Large intestine (tissue), 3 donors: ENCODE measurements at regions not wholly inside any gene's neighbourhood (a gene's known extent, or its start where the extent isn't known, plus 50 kb on each side); places are given as distances from the start of the nearest gene placed in this dataset.

Experiments
- DNase-seq, 2 donors: peaks; one replicate each; pipeline versions ENCODE4 v3.0.0 to v3.0.0-alpha.2; 2013
- H3K27ac ChIP-seq: one replicate; pipeline ENCODE4 v1.5.1; 2013; ENCODE audit warnings: low read length
- H3K27me3 ChIP-seq: 2 replicates; pipeline ENCODE4 v1.6.1; 2013; ENCODE audit warnings: low read length; ENCODE audit not compliant: control insufficient read depth, insufficient read depth
- H3K36me3 ChIP-seq: 2 replicates; pipeline ENCODE4 v1.6.1; 2013; ENCODE audit warnings: low read length; ENCODE audit not compliant: control insufficient read depth, insufficient read depth
- H3K4me1 ChIP-seq: one replicate; pipeline ENCODE4 v1.6.1; 2013; ENCODE audit warnings: low read length; ENCODE audit not compliant: control insufficient read depth, insufficient read depth
- H3K4me3 ChIP-seq: one replicate; pipeline ENCODE4 v1.5.1; 2013; ENCODE audit warnings: low read length
- H3K9me3 ChIP-seq: one replicate; pipeline ENCODE4 v1.6.1; 2013; ENCODE audit warnings: mild to moderate bottlenecking, low read depth, low read length, moderate library complexity; ENCODE audit not compliant: control insufficient read depth
- WGBS: methylation state at CpG from one replicate; pipeline ENCODE4 v1.1.5; 2013; ENCODE audit warnings: low lambda C conversion rate; ENCODE audit not compliant: insufficient coverage; 5-methylcytosine and 5-hydroxymethylcytosine counted together

DNA sequence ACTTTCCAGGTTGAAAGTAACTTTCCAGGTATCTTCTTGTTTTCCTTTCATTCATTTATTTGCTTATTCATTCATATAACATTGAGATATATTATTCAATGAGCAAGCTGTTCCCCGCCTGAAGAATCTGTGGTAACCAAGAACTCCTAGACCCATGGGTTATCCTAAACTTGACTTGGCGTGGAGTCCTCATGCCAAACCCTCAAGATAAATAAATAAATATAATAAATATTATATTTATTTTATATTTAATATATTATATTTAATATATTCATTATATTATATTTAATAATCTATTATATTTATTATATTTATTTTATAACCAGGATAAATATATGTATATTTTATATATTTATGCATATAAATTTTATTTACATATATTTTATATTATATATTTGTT, 674.8 kb downstream of the SUCLG1 start:
- Histone ChIP-seq H3K36me3 (no peaks in the 10 kb centered on the region), H3K4me1 (no peaks in the 10 kb centered on the region), H3K9me3 (no peaks in the 10 kb centered on the region), H3K4me3 (no peak overlapping the region), H3K27ac (no peak overlapping the region), H3K27me3 (no peaks in the 10 kb centered on the region)
- WGBS: 100% methylated on average over 1 of the region's 2 CpGs
- DNase-seq: no peak

DNA sequence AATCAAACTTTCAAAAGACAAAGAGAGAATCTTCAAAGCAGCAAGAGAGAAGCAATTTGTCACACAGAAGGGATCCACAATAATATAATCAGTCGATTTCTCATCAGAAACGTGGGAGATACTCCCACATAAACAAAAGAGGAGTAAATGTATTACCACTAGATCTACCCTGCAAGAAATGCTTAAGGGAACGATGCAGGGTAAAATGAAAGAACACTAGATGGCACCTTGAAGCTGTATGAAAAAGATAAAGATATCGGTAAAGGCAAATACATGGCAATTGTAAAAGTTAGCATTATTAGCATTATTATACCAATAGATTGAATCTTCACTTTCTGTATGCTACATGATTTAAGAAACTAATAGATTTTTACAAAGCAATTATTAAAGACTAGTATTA, 677.0 kb downstream of the SUCLG1 start:
- no peak for DNase-seq
- Histone ChIP-seq H3K9me3 (no peaks in the 10 kb centered on the region), H3K27ac (no peak overlapping the region), H3K27me3 (no peaks in the 10 kb centered on the region), H3K4me1 (no peaks in the 10 kb centered on the region), H3K4me3 (no peak overlapping the region), H3K36me3 (no peaks in the 10 kb centered on the region)
- WGBS: 100% methylated on average over 1 of the region's 4 CpGs

DNA sequence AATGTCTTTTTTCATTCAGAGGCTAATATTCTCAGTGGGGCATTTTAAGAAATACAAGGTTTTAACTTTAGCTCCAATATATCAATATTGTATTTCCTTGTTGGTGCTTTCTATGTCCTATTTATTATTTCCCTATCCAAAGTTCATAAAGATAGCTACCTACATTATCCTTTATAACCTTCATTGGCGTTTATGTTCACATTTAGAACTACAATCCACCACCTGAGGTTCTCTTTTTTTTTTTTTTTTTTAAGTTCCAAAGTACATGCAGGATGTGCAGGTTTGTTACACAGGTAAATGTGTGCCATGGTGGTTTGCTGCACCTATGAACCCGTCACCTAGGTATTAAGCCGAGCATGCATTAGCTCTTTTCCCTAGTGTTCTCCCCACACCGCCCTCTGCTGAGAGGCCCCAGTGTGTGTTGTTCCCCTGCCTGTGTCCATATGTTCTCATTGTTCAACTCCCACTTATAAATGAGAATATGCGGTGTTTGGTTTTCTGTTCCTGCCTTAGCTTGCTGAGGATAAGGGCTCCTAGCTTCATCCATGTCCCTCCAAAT, 694.6 kb downstream of the SUCLG1 start:
- Histone ChIP-seq H3K4me3 (no peak overlapping the region), H3K4me1 (no peaks in the 10 kb centered on the region), H3K27ac (no peak overlapping the region), H3K36me3 (no peaks in the 10 kb centered on the region), H3K9me3 (peaks cover 13% of the 10 kb centered on the region), H3K27me3 (no peaks in the 10 kb centered on the region)
- DNase-seq: no peak
- 75% methylated on average over 2 of the region's 5 CpGs for WGBS

DNA sequence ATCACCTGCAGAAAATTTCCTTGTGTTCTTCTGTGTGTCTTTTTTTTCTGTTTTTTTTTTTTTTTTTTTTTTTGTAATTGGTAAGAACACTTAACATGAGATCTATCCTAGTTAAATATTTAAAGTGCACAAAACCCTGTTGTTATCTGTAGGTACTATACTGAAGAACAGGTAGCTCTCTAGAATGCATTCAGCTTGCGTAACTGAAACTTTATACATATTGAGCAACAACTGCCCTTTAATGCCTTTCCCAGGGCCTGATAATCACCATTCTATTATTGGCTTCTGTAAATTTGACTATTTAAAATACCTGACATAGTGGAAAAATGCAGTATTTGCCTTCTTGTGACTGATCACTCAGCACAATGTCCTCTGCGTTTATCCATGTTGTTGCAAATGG, 701.8 kb downstream of the SUCLG1 start:
- H3K4me3 ChIP-seq: no peak overlapping the region
- no peak for DNase-seq

DNA sequence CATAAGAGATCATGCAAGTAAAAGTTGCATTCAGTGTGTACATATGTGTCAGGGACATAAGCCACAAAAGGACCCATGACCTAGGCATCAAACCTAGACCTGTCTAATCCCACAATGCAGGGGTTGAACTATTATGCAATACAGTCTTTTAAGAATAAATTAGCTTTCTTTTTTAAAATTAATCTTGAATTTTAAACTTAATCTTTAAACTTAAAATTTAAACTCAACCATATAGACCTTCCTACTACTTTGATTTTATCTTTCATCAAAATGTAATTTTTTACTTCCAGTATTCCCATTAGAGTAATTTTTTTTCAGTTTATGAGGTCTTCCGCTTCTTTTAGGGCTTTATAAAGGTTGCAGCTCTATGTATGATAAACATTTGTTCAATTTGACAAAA, 702.9 kb downstream of the SUCLG1 start:
- Histone ChIP-seq H3K27me3 (no peaks in the 10 kb centered on the region), H3K27ac (no peak overlapping the region), H3K9me3 (peaks cover 18% of the 10 kb centered on the region), H3K36me3 (no peaks in the 10 kb centered on the region), H3K4me1 (no peaks in the 10 kb centered on the region), H3K4me3 (no peak overlapping the region)
- DNase-seq: no peak
- WGBS: 100% methylated on average over 1 of the region's 1 CpG

More for the DNA sequence above, 701.8 kb downstream of the SUCLG1 start:
- no peaks in the 10 kb centered on the region for H3K27me3 ChIP-seq
- H3K36me3 ChIP-seq: no peaks in the 10 kb centered on the region
- H3K4me1 ChIP-seq: no peaks in the 10 kb centered on the region
- H3K9me3 ChIP-seq: peaks cover 18% of the 10 kb centered on the region
- no peak overlapping the region for H3K27ac ChIP-seq
- 100% methylated on average over 2 of the region's 2 CpGs for WGBS

DNA sequence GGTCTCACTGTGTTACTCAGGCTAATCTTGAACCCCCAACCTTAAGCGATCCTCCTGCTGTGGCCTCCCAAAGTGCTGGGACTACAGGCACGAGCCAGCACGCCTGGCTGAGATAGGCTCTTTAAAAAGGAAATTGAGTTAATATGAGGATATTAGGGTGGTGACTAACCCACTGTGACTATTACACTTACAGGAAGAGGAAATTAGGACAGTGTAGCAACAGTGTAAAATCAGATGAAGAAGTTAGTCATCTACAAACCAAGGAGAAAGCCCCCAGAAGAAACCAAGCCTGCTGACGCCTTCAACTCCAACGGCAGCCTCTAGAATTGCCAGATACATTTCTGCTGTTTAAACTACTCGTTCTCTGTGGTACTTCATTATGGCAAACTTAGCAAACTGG, 711.9 kb downstream of the SUCLG1 start:
- Histone ChIP-seq H3K27ac (no peak overlapping the region), H3K4me3 (no peak overlapping the region), H3K9me3 (no peaks in the 10 kb centered on the region), H3K27me3 (no peaks in the 10 kb centered on the region), H3K36me3 (no peaks in the 10 kb centered on the region), H3K4me1 (no peaks in the 10 kb centered on the region)
- WGBS: 100% methylated on average over 1 of the region's 6 CpGs
- no peak for DNase-seq

DNA sequence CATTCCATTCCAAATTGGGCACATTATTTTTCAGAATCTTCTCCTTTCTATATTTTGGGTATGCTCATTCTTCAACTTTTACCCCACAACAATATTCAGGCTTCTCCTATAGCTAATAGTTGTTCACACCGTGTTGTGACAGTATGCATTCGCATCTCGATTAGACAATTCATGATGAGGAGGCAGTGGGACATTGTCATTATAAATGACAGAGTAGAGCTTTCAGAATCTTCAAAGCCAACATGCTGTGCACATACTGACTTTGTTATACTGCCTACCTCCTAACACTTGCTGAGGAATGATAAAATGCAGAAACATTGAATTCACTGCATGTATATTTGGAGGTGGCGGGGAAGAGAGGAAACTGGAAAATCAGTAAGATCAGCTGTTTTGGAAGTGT, 714.2 kb downstream of the SUCLG1 start:
- H3K4me1 ChIP-seq: no peaks in the 10 kb centered on the region
- H3K4me3 ChIP-seq: no peak overlapping the region
- no peaks in the 10 kb centered on the region for H3K9me3 ChIP-seq
- DNase-seq: no peak
- H3K36me3 ChIP-seq: no peaks in the 10 kb centered on the region
- no peaks in the 10 kb centered on the region for H3K27me3 ChIP-seq
- H3K27ac ChIP-seq: no peak overlapping the region
- 100% methylated on average over 2 of the region's 4 CpGs for WGBS

DNA sequence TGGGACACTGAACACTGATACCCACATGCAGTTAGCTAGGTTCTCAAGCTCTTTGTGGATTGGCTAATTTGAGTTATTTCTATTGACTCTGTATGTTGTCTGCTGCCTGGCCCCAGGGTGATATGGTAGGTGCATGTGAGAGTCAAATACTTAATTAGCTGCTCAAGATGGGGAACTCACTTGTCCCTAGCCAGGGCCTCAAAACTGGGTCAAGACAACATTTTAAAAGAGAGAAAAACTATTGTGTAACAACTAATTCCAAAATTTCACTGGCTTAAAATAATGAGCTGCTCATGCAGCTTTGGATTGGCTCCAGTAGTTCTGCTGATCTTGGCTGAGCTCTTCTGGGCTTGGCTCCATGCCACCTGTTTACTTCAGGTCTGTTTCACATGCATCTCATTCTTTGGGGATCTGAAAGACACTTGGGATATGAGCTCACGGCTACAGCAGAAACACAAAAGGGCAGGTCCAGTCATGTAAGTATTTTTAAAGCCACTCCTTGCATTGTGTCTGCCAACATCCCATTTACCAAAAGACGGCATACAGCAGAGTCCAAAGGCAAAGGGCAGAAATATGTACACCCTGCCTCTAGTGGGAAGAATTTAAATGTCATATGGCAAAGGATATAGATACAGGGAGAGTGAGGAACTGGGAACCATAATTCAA, 716.8 kb downstream of the SUCLG1 start:
- DNase-seq: no peak
- Histone ChIP-seq H3K4me3 (no peak overlapping the region), H3K9me3 (no peaks in the 10 kb centered on the region), H3K27me3 (no peaks in the 10 kb centered on the region), H3K27ac (no peak overlapping the region), H3K36me3 (no peaks in the 10 kb centered on the region), H3K4me1 (no peaks in the 10 kb centered on the region)
- no CpG with 5 or more reads among the region's 2 CpGs for WGBS

DNA sequence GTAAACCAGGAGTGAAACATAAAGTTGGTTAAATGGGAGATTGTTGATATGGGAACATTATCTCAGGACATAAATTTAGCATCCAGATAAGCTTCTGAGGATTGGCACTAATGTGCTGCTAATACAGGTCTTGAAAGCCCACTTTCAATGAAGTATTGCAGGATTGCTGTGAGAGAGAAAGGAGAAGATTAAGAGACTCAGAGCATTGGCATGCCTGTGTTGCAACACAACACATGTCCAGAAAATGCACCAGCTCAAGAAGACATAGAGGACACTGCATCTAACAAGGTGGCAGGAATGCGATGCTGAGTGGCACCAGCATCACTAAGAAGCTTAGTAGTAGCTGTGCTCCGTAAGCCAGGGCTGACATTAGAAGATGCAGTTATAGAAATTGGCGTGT, 728.9 kb downstream of the SUCLG1 start:
- WGBS: 85% methylated on average over 2 of the region's 3 CpGs
- no peak overlapping the region for H3K4me3 ChIP-seq

DNA sequence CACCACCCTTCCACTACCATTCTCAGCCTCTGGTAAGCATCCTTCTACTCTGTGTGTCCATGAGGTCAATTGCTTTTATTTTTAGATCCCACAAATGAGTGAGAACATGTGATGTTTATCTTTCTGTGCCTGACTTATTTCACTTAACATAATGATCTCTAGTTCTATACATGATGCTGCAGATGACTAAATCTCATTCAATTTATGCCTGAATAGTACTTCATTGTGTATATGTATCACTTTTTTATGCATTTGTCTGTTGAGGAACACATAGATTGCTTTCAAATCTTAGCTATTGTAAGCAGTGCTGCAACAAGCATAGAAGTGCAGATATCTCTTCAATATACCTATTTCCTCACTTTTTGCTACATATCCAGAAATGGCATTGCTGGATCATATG, 733.3 kb downstream of the SUCLG1 start:
- Histone ChIP-seq H3K9me3 (no peaks in the 10 kb centered on the region), H3K27ac (no peak overlapping the region)

More for the DNA sequence above, 728.9 kb downstream of the SUCLG1 start:
- no peak overlapping the region for H3K27ac ChIP-seq
- H3K36me3 ChIP-seq: no peaks in the 10 kb centered on the region
- no peaks in the 10 kb centered on the region for H3K4me1 ChIP-seq
- DNase-seq: no peak
- H3K9me3 ChIP-seq: no peaks in the 10 kb centered on the region
- no peaks in the 10 kb centered on the region for H3K27me3 ChIP-seq

DNA sequence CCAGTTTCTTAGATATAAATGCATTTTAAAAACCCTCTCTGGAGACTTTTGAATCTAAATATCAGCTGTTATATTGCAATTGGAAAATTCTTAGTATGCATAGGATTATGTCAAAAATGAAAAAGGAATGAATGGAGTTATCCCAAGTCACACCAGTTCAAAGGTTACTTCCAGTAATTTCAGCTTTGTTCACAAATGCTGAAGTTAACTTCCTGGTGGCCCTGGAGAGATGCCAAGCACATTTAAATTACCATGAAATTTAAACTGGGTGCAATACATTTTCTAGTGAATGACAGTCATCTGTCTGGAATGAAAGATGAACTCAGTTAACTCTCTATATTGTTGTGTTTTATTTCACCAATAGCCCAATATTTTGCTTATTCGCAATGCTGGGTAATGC, 753.9 kb downstream of the SUCLG1 start:
- DNase-seq: no peak
- no CpG with 5 or more reads among the region's 1 CpG for WGBS

More for the DNA sequence above, 733.3 kb downstream of the SUCLG1 start:
- no peak for DNase-seq
- Histone ChIP-seq H3K27me3 (no peaks in the 10 kb centered on the region), H3K36me3 (no peaks in the 10 kb centered on the region), H3K4me3 (no peak overlapping the region), H3K4me1 (no peaks in the 10 kb centered on the region)

More for the DNA sequence above, 753.9 kb downstream of the SUCLG1 start:
- Histone ChIP-seq H3K36me3 (no peaks in the 10 kb centered on the region), H3K9me3 (no peaks in the 10 kb centered on the region), H3K4me1 (no peaks in the 10 kb centered on the region), H3K27me3 (no peaks in the 10 kb centered on the region), H3K27ac (no peak overlapping the region), H3K4me3 (no peak overlapping the region)
